GM18519 (cell line): ENCODE measurements at regions not wholly inside any gene's neighbourhood (a gene's known extent, or its start where the extent isn't known, plus 50 kb on each side); places are given as distances from the start of the nearest gene placed in this dataset.
"Not testable (repeated sequence)": the region's sequence is repeated elsewhere in the genome, so short reads cannot be mapped to it uniquely, and the experiment has no call there.

ENCODE experiments used
- ATAC-seq: cut with Tn5 transposase; IDR thresholded peaks from one replicate; pipeline ENCODE4 v1.9.1; 2021; ENCODE audit warnings: mild to moderate bottlenecking, moderate library complexity; ENCODE audit not compliant: unreplicated experiment, low FRiP score

GRCh38 chr18:55998071-55998522 lies 410.1 kb upstream of the TCF4 start:
- no peak for ATAC-seq

GRCh38 chr18:55997151-55997561 lies 409.2 kb upstream of the TCF4 start:
- ATAC-seq, result no peak

GRCh38 chr18:55996717-55997116 lies 408.7 kb upstream of the TCF4 start:
- no peak for ATAC-seq

- no peak for ATAC-seq
Measured at GRCh38 chr18:55990186-55990585, 402.2 kb upstream of the TCF4 start.

- no peak for ATAC-seq
Measured at GRCh38 chr18:55988537-55988936, 400.5 kb upstream of the TCF4 start.

GRCh38 chr18:55983433-55983832 lies 395.4 kb upstream of the TCF4 start:
- ATAC-seq, result no peak

GRCh38 chr18:55982992-55983391 lies 395.0 kb upstream of the TCF4 start:
- no peak for ATAC-seq

GRCh38 chr18:55981712-55982475 lies 393.9 kb upstream of the TCF4 start:
- ATAC-seq, result no peak

GRCh38 chr18:55974521-55974920 lies 386.5 kb upstream of the TCF4 start:
- no peak for ATAC-seq

GRCh38 chr18:55968550-55968949 lies 380.6 kb upstream of the TCF4 start:
- ATAC-seq, result no peak

- no peak for ATAC-seq
Measured at GRCh38 chr18:55967019-55967418, 379.0 kb upstream of the TCF4 start.

- ATAC-seq, result no peak
Measured at GRCh38 chr18:55964171-55964570, 376.2 kb upstream of the TCF4 start.

- no peak for ATAC-seq
Measured at GRCh38 chr18:55953326-55953725, 365.3 kb upstream of the TCF4 start.

GRCh38 chr18:55951738-55952137 lies 363.7 kb upstream of the TCF4 start:
- ATAC-seq, result not testable (repeated sequence)

- ATAC-seq, result no peak
Measured at GRCh38 chr18:55950379-55951166, 362.6 kb upstream of the TCF4 start.

GRCh38 chr18:55934821-55935220 lies 346.8 kb upstream of the TCF4 start:
- ATAC-seq, result no peak

- no peak for ATAC-seq
Measured at GRCh38 chr18:55932675-55933074, 344.7 kb upstream of the TCF4 start.

- no peak for ATAC-seq
Measured at GRCh38 chr18:55927831-55928230, 339.8 kb upstream of the TCF4 start.

GRCh38 chr18:55925772-55926171 lies 337.8 kb upstream of the TCF4 start:
- no peak for ATAC-seq

- ATAC-seq, result no peak
Measured at GRCh38 chr18:55920063-55920462, 332.1 kb upstream of the TCF4 start.

GRCh38 chr18:55918444-55918843 lies 330.5 kb upstream of the TCF4 start:
- ATAC-seq, result no peak

GRCh38 chr18:55912919-55913318 lies 324.9 kb upstream of the TCF4 start:
- ATAC-seq, result no peak
